ENCODE measurements at regions not wholly inside any gene's neighbourhood (a gene's known extent, or its start where the extent isn't known, plus 50 kb on each side); places are given as distances from the start of the nearest gene placed in this dataset.
A peak's percentile ranks its signal among the peaks of the same experiment; 100 is the strongest.

DNA sequence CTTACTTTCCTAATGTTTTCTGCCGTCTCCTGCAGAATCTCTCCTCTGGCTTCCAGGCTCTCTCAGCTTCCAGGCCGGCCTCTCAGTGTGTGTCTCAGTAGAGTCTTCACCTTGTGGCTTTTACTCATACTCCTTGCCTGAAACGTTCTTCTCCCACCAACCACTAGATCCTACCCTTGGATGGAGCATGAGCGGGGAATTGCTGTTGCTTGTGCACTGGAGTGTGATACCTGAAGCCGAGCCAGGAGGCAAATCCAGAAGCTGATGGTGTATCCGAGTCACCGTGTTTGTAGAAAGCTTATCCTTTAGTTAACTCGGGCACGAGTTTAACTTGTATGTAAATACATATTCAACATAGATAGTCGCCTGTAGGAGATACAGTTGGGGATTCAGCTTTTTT is 285.0 kb upstream of the C2CD4B start:
- no peaks in the 10 kb centered on the region for H3K27me3 ChIP-seq (ENCODE audit: insufficient read depth, low read length)
- no peaks in the 10 kb centered on the region for H3K79me2 ChIP-seq (ENCODE audit: control insufficient read depth, insufficient read depth, low read length, unreplicated experiment)
- no peak overlapping the region for H3K27ac ChIP-seq (ENCODE audit: low read depth, low read length)
- H3K4me1 ChIP-seq (ENCODE audit: control insufficient read depth, insufficient read depth, low read length, unreplicated experiment), result peaks cover 34% of the 10 kb centered on the region
- H3K36me3 ChIP-seq (ENCODE audit: insufficient read depth, low read length), result no peaks in the 10 kb centered on the region
- no peak overlapping the region for H2AFZ ChIP-seq (ENCODE audit: low read length, unreplicated experiment)
- H3K4me3 ChIP-seq (ENCODE audit: low read depth, low read length), result no peak overlapping the region

DNA sequence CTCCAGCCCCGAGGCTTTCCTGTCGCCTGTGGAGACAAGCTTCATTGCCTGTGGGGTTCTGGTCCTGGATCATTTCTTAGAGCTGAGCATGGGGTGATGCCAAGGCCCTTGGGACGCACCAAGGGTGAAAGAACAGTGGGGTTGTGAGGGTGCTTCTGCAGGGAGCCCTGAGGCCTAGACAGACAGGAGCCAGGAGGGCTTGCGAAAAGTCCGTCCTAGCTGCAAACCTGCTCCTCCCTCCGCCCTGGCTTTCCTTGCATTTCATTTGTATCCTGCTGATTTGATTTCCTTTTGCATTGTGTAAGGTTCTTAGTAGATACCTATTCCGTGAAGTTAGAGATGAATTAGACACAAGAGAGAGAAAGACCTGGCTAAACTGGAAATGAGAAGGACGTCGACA is 286.9 kb upstream of the C2CD4B start:
- Histone ChIP-seq H3K79me2 (ENCODE audit: control insufficient read depth, insufficient read depth, low read length, unreplicated experiment) (no peaks in the 10 kb centered on the region), H3K4me1 (ENCODE audit: control insufficient read depth, insufficient read depth, low read length, unreplicated experiment) (peaks cover 44% of the 10 kb centered on the region), H3K27ac (ENCODE audit: low read depth, low read length) (no peak overlapping the region), H3K27me3 (ENCODE audit: insufficient read depth, low read length) (no peaks in the 10 kb centered on the region), H3K4me3 (ENCODE audit: low read depth, low read length) (no peak overlapping the region), H3K36me3 (ENCODE audit: insufficient read depth, low read length) (no peaks in the 10 kb centered on the region), H2AFZ (ENCODE audit: low read length, unreplicated experiment) (no peak overlapping the region)

DNA sequence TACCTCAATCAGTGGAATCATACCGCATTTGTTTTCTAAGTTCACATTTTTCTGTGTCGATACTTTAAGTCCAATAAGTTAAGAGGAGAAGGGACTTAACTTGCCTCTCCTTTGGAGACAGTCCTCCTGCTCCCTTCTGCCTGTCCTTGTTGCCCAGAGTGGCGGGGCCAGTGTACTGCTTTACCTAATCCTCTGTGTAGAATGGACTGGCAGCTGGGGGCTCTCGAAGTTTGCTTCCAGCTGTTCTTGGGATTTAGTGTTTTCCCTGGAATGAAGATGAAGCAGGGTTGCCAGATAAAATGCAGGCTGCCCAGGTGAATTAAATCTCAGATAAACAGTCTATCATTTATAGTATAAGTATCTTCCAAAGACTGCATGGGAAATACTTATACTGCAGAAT is 287.6 kb upstream of the C2CD4B start:
- Histone ChIP-seq H2AFZ (ENCODE audit: low read length, unreplicated experiment) (no peak overlapping the region), H3K27ac (ENCODE audit: low read depth, low read length) (no peak overlapping the region), H3K27me3 (ENCODE audit: insufficient read depth, low read length) (no peaks in the 10 kb centered on the region), H3K36me3 (ENCODE audit: insufficient read depth, low read length) (no peaks in the 10 kb centered on the region), H3K4me1 (ENCODE audit: control insufficient read depth, insufficient read depth, low read length, unreplicated experiment) (peaks cover 44% of the 10 kb centered on the region), H3K79me2 (ENCODE audit: control insufficient read depth, insufficient read depth, low read length, unreplicated experiment) (no peaks in the 10 kb centered on the region), H3K4me3 (ENCODE audit: low read depth, low read length) (no peak overlapping the region)

GRCh38 chr15:62453375-62453774 is 288.3 kb upstream of the C2CD4B start:
- Histone ChIP-seq H3K79me2 (ENCODE audit: control insufficient read depth, insufficient read depth, low read length, unreplicated experiment) (no peaks in the 10 kb centered on the region), H3K4me1 (ENCODE audit: control insufficient read depth, insufficient read depth, low read length, unreplicated experiment) (peaks cover 44% of the 10 kb centered on the region), H2AFZ (ENCODE audit: low read length, unreplicated experiment) (peak overlapping the region; percentile 3), H3K36me3 (ENCODE audit: insufficient read depth, low read length) (no peaks in the 10 kb centered on the region), H3K27ac (ENCODE audit: low read depth, low read length) (peak overlapping the region; percentile 66), H3K4me3 (ENCODE audit: low read depth, low read length) (peak overlapping the region; percentile 47), H3K27me3 (ENCODE audit: insufficient read depth, low read length) (no peaks in the 10 kb centered on the region)

- Histone ChIP-seq H3K27ac (ENCODE audit: low read depth, low read length) (peak overlapping the region; percentile 66), H3K79me2 (ENCODE audit: control insufficient read depth, insufficient read depth, low read length, unreplicated experiment) (no peaks in the 10 kb centered on the region), H2AFZ (ENCODE audit: low read length, unreplicated experiment) (no peak overlapping the region), H3K4me1 (ENCODE audit: control insufficient read depth, insufficient read depth, low read length, unreplicated experiment) (peaks cover 44% of the 10 kb centered on the region), H3K4me3 (ENCODE audit: low read depth, low read length) (peak overlapping the region; percentile 47), H3K36me3 (ENCODE audit: insufficient read depth, low read length) (no peaks in the 10 kb centered on the region), H3K27me3 (ENCODE audit: insufficient read depth, low read length) (no peaks in the 10 kb centered on the region)
These were observed 288.9 kb upstream of the C2CD4B start for GRCh38 chr15:62453981-62454380.

DNA sequence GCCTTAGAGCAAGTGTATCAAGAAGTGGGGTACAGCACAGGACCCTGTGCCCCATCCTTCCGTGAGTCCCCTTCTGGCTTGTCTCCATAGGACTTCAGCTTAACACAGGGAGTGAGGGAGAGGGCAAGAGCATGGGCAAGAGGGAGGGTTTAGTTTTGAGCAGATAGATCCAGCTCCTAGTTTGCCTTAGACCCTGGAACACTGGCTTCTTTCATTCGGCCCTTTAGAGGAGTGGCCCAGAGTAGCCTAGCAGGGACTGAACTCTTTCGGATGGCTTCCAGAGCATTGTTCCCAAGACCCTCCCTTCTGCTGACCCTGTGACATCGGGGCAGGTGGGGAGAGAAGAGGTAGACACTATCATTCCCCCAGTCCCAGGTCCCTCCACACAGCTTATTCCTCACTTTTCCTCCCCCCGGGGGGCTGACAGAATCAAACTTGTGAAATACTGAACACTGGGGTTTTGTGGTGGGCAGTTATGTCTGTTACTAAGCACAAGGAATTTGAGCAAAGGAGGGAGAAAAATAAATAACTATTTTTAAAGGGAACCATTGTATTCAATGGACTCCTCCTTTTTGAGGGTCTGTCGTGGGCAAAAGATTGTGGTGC is 289.6 kb upstream of the C2CD4B start:
- Histone ChIP-seq H3K4me3 (ENCODE audit: low read depth, low read length) (peak overlapping the region; percentile 9; the same call in 1 of the 2 replicates), H3K36me3 (ENCODE audit: insufficient read depth, low read length) (no peaks in the 10 kb centered on the region), H3K27ac (ENCODE audit: low read depth, low read length) (peak overlapping the region; percentile 66), H3K27me3 (ENCODE audit: insufficient read depth, low read length) (no peaks in the 10 kb centered on the region), H3K79me2 (ENCODE audit: control insufficient read depth, insufficient read depth, low read length, unreplicated experiment) (no peaks in the 10 kb centered on the region), H3K4me1 (ENCODE audit: control insufficient read depth, insufficient read depth, low read length, unreplicated experiment) (peaks cover 40% of the 10 kb centered on the region), H2AFZ (ENCODE audit: low read length, unreplicated experiment) (no peak overlapping the region)

- no peak overlapping the region for H2AFZ ChIP-seq (ENCODE audit: low read length, unreplicated experiment)
- H3K27ac ChIP-seq (ENCODE audit: low read depth, low read length), result no peak overlapping the region
- H3K79me2 ChIP-seq (ENCODE audit: control insufficient read depth, insufficient read depth, low read length, unreplicated experiment), result no peaks in the 10 kb centered on the region
- no peaks in the 10 kb centered on the region for H3K36me3 ChIP-seq (ENCODE audit: insufficient read depth, low read length)
- H3K4me3 ChIP-seq (ENCODE audit: low read depth, low read length), result peak overlapping the region; percentile 9; the same call in 1 of the 2 replicates
- H3K27me3 ChIP-seq (ENCODE audit: insufficient read depth, low read length), result no peaks in the 10 kb centered on the region
- H3K4me1 ChIP-seq (ENCODE audit: control insufficient read depth, insufficient read depth, low read length, unreplicated experiment), result peaks cover 40% of the 10 kb centered on the region
These were observed 290.4 kb upstream of the C2CD4B start for GRCh38 chr15:62455441-62455921.

DNA sequence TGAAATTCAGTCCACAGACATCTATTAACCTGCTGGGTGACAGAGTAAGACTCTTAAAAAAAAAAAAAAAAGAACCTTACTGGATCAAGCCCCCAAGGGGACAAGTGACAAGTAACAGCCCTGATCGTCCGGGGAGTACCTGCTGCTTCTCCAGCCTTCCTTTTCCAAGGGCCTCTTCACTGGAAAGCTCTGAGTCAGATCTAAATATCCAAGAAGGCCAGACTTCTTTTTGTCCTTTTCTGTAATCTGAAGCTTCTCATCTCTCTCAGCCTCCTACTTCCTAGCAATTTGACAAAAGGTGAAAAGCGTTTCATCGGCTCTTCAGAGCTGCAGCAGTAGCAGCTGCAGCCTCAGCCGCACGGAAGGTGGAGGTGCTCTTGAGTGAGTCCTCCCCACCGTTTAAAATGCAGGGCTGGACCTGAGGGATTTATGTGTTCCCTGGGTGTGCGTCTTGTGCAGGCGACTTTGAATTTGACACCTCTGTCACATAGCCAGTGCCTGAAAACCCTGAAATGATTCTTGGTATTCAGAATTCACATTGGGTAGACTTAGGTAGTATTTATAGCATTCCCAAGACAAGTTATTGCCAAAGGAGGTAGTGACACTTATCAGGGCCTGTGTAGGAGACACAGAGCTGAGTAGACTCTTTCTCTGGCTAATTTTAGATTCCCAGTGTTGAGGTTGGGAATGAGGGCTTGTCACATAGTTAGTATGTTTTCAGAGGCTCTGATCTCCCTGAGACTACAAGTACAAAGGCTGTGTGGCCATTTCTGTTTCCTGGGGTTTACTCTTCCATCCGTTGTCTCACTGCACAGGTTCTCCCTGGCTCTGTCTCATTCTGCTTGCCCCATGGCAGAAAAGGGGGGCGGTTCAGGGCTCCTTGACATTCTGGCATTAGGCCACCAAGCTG is 291.2 kb upstream of the C2CD4B start:
- peaks cover 40% of the 10 kb centered on the region for H3K4me1 ChIP-seq (ENCODE audit: control insufficient read depth, insufficient read depth, low read length, unreplicated experiment)
- H3K27ac ChIP-seq (ENCODE audit: low read depth, low read length), result no peak overlapping the region
- no peak overlapping the region for H3K4me3 ChIP-seq (ENCODE audit: low read depth, low read length)
- no peaks in the 10 kb centered on the region for H3K27me3 ChIP-seq (ENCODE audit: insufficient read depth, low read length)
- no peak overlapping the region for H2AFZ ChIP-seq (ENCODE audit: low read length, unreplicated experiment)
- no peaks in the 10 kb centered on the region for H3K36me3 ChIP-seq (ENCODE audit: insufficient read depth, low read length)
- no peaks in the 10 kb centered on the region for H3K79me2 ChIP-seq (ENCODE audit: control insufficient read depth, insufficient read depth, low read length, unreplicated experiment)

DNA sequence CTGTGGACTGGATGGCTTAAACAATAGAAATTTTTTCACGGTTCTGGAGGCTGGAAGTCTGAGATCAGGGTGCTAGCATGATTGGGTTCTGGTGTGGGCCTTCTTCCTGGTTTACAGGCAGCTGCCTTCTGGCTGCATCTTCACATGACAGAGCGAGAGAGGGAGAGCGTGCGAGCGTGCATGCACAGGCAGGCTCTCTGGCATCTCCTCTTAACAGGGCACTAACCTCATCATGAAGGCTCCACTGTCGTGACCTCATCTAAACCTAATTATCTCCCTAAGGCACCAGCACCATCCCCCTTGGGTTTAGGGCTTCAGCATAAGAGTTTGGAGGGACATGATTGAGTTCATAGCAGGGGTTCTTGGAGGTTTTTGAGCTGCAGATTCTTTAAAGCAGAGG is 292.0 kb upstream of the C2CD4B start:
- H3K36me3 ChIP-seq (ENCODE audit: insufficient read depth, low read length), result no peaks in the 10 kb centered on the region
- H3K4me1 ChIP-seq (ENCODE audit: control insufficient read depth, insufficient read depth, low read length, unreplicated experiment), result peaks cover 40% of the 10 kb centered on the region
- H3K79me2 ChIP-seq (ENCODE audit: control insufficient read depth, insufficient read depth, low read length, unreplicated experiment), result no peaks in the 10 kb centered on the region
- no peak overlapping the region for H2AFZ ChIP-seq (ENCODE audit: low read length, unreplicated experiment)
- H3K27ac ChIP-seq (ENCODE audit: low read depth, low read length), result no peak overlapping the region
- no peak overlapping the region for H3K4me3 ChIP-seq (ENCODE audit: low read depth, low read length)
- H3K27me3 ChIP-seq (ENCODE audit: insufficient read depth, low read length), result no peaks in the 10 kb centered on the region

GRCh38 chr15:62459875-62460274 is 294.8 kb upstream of the C2CD4B start:
- H3K4me1 ChIP-seq (ENCODE audit: control insufficient read depth, insufficient read depth, low read length, unreplicated experiment), result peaks cover 30% of the 10 kb centered on the region
- H2AFZ ChIP-seq (ENCODE audit: low read length, unreplicated experiment), result no peak overlapping the region
- no peak overlapping the region for H3K27ac ChIP-seq (ENCODE audit: low read depth, low read length)
- no peak overlapping the region for H3K4me3 ChIP-seq (ENCODE audit: low read depth, low read length)
- H3K79me2 ChIP-seq (ENCODE audit: control insufficient read depth, insufficient read depth, low read length, unreplicated experiment), result no peaks in the 10 kb centered on the region
- no peaks in the 10 kb centered on the region for H3K36me3 ChIP-seq (ENCODE audit: insufficient read depth, low read length)
- H3K27me3 ChIP-seq (ENCODE audit: insufficient read depth, low read length), result no peaks in the 10 kb centered on the region

DNA sequence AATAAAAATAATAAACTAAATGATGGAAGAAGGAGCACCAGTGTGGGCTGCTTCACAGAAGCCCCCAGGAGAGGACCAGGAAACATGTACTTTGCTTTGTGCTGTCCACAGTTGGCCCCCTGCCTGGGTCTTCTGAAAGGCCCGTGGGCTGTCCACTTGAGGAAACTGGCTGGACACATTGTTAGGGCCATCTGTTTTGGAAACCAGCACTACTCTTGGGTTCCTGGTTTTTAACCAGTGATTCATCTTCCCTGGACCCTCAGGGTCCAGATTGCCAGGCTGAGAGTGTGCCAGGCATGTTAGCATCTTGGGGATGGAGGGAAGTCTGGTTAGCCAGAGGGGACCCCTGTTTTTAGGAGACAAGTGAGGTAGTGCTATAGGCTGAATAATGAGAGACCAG is 297.2 kb upstream of the C2CD4B start:
- Histone ChIP-seq H3K79me2 (ENCODE audit: control insufficient read depth, insufficient read depth, low read length, unreplicated experiment) (no peaks in the 10 kb centered on the region), H3K4me1 (ENCODE audit: control insufficient read depth, insufficient read depth, low read length, unreplicated experiment) (peaks cover 18% of the 10 kb centered on the region), H3K36me3 (ENCODE audit: insufficient read depth, low read length) (no peaks in the 10 kb centered on the region), H3K4me3 (ENCODE audit: low read depth, low read length) (no peak overlapping the region), H3K27me3 (ENCODE audit: insufficient read depth, low read length) (no peaks in the 10 kb centered on the region), H3K27ac (ENCODE audit: low read depth, low read length) (no peak overlapping the region), H2AFZ (ENCODE audit: low read length, unreplicated experiment) (no peak overlapping the region)
